Adipose tissue (tissue), 3 donors: ENCODE measurements at regions not wholly inside any gene's neighbourhood (a gene's known extent, or its start where the extent isn't known, plus 50 kb on each side); places are given as distances from the start of the nearest gene placed in this dataset.

ENCODE experiments used
- H3K27ac ChIP-seq: one replicate; pipeline ENCODE4 v1.5.1; 2013; ENCODE audit warnings: low read depth, low read length
- WGBS, 3 donors: extraction: QIAGEN DNeasy Blood & Tissue Kit; methylation state at CpG; one replicate each; pipeline ENCODE4 v1.1.7; 2013; 5-methylcytosine and 5-hydroxymethylcytosine counted together
- donor health status: healthy with polysubstance abuse.
- donor health status: Bipolar disorder and iron deficiency.
- donor health status: healthy.

DNA sequence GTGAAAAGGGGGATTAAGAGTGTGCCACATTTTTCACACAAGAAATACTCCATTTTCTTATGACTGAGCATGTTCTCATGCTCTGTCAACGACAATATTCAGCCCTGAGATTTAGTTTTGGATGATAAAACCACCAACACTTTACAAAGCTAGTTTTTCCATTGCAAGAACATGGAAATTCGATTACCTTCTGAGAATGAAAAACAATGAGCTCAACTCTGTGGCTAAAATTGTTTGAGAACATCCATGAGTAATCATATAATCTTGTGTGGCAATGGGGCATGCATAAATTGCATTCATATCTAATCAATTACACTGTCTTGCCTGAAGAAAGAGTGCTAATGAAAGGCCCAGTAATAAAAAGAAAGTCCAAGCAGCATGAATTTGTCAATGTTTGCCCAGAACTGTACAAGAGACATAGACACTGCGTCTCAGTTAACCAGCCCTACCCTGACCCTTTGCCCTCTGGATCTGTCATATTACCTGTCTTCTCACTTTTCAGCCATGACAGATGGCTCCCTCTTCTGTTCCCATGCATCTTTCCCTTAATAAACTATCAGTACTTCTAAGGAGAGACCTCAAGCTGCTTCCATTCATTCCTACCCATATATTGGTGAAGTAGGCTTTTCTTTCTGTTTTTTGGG is 253.4 kb downstream of the FAM76B start:
- 65 to 92% (median 90%) methylated on average over 3 of the region's 3 CpGs for WGBS, 3 donors
- no peak overlapping the region for H3K27ac ChIP-seq

DNA sequence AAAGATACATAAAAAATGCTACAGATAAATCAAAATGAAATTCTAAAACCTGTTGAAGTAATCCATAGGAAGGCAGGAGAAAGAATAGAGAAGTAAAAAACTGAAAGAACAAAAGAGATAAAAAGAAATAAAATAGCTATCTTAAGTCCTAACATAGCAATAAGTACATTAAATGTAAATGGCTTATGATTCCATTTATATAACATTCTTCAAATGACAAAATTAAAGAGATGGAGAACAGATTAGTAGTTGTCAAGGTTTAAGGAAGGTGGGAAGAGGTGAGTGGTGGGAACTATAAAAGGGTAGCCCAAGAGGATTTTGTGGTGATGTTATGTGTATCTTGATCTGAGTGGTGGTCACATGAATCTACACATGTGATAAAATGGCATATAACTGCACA is 254.8 kb downstream of the FAM76B start:
- H3K27ac ChIP-seq: no peak overlapping the region

DNA sequence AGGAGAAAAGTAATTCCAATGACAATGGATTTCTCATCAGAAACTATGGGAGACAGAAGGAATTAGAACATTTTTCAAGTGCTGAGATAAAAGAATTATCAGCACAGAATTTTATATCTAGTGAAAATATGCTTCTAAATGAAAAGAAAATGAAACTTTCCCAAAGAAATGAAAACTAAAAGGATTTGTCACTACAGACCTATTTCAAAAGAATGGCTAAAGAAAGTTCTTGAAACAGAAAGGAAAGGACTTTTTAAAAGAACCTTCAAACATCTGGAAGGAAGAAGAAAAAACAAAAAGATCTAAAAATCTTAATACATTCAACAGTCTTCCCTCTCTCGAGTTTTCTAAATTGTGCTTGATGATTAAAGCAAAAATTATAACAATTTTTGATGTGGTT is 255.4 kb downstream of the FAM76B start:
- WGBS, 3 donors: 74 to 92% (median 90%) methylated on average over 1 of the region's 1 CpG
- no peak overlapping the region for H3K27ac ChIP-seq

DNA sequence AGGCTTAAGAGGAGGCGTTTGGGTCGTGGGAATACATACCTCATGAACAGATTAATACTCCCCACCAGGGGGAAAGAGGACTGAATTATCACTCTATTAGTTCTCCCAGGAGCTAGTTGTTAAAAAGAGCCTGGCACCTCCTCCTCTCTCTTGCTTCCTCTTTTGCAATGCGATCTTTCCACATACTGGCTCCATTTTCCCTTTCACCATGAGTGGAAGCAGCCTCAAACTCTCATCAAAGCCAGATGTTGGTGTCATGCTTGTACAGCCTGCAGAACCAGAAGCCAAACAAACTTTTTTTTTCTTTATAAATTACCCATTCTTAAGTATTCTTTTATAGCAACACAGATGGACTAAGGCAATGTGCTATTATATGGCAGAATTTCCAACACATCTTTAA is 258.5 kb downstream of the FAM76B start:
- no peak overlapping the region for H3K27ac ChIP-seq
- 73 to 79% (median 76%) methylated on average over 3 of the region's 3 CpGs for WGBS, 3 donors

DNA sequence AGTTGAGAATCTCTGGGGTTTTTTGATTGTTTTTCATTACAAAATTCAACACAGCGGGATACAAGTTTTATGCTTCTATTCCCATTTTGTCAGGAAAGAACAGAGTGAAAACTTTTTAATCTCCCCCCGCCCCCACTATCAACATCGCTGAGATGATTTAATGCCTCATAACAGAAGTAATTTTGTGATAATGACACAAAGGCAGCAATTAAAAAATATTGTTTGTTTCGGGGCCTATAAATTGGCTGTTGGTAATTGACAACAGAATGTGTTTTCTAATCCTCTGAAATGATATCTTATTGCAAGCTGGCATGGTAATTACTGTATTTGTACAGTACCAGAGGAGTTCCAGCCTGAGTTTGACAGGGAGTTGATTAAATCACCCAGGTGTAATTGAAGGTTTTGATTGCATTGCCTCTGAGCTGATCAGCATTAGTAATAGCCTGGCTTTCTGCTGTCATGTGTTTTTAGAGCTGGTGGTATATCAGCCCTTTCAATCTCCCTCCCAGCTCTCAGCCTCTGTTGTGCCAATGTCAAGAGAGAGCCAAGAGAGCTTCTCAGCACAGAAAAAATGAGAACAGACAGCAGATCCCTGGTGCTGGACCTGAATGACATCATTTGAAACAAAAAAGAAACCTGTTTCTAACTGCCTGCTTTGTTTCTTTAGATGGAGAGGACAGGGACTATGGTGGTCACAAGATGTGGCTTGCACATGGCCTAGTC is 265.1 kb downstream of the FAM76B start:
- no peak overlapping the region for H3K27ac ChIP-seq
- 76 to 90% (median 80%) methylated on average over 4 of the region's 4 CpGs for WGBS, 3 donors

DNA sequence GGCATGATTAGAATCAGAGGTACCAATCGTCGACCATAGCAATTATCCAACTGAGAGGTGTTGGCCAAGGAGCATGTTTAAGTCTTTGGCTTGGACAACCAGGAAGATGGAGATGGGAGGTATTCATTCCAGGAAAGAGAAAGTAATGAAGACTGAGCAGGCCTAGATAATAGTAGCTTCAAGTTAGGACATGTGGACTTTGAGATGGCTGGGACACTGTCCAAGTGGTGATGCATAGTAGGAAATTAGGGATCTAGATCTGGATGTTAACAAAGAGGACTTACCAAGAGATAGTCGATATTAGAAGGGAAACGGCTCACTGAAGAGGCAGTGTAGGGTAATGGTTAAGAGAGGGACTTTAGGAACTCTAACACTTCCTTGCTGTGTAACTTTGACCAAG is 266.7 kb downstream of the FAM76B start:
- no peak overlapping the region for H3K27ac ChIP-seq
- WGBS, 3 donors: 73 to 96% (median 81%) methylated on average over 4 of the region's 4 CpGs

DNA sequence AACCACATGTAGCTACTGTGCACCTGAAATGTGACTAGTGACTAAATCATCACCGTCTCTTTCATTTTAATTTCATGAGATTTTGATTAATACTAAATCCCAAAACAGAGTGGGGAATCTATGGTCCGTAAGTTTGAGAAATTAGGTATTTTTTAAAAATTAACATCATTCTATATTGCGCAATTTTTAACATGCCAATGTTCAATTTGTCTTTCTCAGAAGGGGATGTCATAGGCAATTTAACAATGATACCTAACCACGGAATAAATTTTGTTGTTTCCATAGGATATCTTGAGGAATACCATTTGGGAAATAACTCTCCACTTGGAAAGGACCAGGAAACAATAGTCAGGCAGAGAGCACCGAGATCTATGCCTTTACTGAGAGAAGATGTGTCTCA is 267.7 kb downstream of the FAM76B start:
- 83 to 96% (median 95%) methylated on average over 5 of the region's 5 CpGs for WGBS, 3 donors

DNA sequence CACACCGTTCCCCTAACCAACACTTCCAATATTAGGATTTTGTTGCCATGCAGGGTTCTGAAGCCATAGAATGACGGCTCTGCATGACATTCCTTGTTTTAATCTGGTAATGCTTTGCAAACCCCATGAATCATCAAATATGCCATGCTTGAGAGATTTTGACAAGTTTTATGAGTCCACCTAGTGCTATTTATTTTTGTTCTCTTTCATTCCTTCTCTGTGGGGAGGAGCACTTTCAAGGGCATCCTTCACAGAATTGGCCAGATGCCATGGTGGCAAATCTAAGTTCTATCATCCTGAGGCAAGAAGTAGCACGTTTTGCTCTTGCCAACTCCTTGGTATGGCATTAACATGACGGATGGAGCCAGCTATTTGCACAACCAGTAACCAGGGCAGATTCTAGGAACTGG is 268.4 kb downstream of the FAM76B start:
- 47 to 69% (median 68%) methylated on average over 4 of the region's 4 CpGs for WGBS, 3 donors

More for the DNA sequence above, 267.7 kb downstream of the FAM76B start:
- no peak overlapping the region for H3K27ac ChIP-seq

DNA sequence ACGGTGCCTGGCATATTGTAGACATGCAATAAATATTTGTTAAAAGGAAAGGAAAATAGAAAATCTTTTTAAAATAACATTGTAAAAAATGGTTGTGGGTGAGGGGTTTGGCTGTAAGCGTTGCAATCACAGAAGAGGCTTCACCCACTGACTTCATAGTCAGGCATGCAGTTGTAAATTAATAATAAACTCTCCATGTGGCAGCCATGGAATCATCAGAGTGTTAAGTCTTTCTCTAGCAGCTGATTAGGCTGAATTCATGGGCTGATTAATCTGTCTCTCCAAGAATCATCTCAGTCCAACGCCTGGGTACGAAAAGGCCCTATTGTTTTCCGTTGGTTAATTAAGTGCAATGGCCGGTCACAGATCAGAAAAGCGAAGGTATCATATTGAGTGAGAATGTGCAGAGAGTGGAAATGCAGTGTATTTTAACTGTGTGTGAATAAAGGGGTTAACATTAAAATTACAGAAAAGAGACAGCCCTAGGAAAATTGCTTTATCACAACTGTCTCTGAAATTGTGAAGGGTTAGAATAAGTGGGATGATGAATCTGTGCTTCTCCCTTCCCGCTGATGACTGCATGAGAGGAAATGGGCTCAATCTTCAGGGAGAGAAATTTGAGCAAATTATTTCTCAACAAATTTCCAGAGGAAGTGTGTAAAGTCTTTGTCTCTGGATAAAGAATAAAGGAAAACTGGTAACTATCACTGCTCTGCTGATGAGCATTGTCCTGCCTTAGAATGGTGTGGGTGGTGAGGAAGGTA is 269.0 kb downstream of the FAM76B start:
- no peak overlapping the region for H3K27ac ChIP-seq
- 77 to 86% (median 86%) methylated on average over 8 of the region's 8 CpGs for WGBS, 3 donors

More for the DNA sequence above, 268.4 kb downstream of the FAM76B start:
- no peak overlapping the region for H3K27ac ChIP-seq

DNA sequence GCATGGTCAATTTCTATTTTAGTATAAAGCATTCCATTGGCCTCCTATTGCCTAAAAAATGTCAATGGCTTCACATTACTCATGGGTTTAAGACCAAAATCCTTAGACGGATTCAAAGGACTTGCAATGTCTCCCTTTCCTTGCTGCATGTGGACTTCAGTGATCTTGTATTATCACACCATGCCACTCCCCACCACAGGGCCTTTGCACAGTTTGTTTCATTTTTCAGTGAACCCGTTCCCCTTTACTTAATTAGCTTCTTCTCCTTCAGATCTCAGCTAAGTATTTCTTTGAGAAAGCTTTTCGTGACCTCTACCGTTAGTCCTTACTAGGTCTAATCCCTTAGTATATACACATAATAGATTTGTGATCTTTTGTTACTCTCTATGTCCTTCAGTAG is 269.7 kb downstream of the FAM76B start:
- H3K27ac ChIP-seq: no peak overlapping the region
- WGBS, 3 donors: 93 to 97% (median 94%) methylated on average over 4 of the region's 4 CpGs

DNA sequence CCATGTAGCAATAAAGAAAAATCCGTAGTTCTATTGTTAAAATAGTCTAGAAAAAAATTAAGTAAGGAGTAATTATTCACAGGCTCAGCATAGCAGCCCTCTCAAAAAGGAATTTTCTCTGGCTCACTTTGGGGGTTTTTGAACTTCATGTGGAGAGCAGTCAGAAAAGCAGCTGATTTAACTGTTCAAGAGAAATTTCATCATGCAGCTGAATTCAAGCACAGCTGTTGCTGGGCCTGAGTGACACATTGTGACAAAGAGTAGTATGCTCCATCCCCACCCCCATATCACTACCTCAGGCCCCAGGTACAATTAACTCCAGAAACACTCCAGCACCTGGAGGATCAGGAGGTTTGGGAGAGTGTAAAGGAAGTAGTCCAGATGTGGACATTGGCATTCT is 272.1 kb downstream of the FAM76B start:
- 56 to 68% (median 62%) methylated on average over 1 of the region's 1 CpG for WGBS, 3 donors
- H3K27ac ChIP-seq: no peak overlapping the region

DNA sequence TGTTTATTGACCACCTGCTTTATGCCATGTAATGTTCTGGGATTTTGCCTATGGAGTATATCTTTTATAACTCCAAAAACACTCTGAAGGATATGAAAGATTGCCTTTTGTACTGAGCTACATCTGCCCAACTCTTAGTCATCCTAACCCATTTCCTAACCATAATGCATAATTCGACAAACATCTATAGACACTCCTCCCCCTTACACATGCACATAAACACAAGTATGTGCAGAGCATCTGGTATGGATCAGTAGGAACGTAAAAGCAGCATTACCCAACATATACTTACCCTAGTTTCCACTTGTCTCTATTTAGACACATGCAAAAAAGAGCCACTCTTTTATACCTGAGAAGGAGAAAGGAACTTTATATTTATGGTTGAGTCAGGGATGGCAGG is 272.8 kb downstream of the FAM76B start:
- 79 to 91% (median 89%) methylated on average over 2 of the region's 2 CpGs for WGBS, 3 donors

DNA sequence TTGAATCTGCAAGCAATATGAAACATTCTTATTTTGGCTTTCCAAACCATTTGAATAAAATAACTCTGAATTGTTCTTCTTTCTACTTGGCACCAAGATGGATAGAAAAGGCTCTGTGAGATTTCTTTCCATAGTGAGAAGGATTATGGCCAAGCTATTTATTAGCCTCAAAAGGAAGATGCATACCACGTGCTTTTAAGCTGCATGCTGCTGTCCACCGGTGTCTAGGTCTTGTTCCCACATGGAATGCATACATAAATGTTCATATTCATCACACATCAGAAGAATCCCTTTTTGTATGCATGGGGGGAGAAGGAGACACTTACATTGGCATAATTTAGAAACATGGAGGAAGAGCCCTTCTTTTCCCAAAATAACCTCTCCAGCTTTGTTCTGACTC is 273.4 kb downstream of the FAM76B start:
- no peak overlapping the region for H3K27ac ChIP-seq
- 75 to 83% (median 79%) methylated on average over 2 of the region's 2 CpGs for WGBS, 3 donors

More for the DNA sequence above, 272.8 kb downstream of the FAM76B start:
- no peak overlapping the region for H3K27ac ChIP-seq

DNA sequence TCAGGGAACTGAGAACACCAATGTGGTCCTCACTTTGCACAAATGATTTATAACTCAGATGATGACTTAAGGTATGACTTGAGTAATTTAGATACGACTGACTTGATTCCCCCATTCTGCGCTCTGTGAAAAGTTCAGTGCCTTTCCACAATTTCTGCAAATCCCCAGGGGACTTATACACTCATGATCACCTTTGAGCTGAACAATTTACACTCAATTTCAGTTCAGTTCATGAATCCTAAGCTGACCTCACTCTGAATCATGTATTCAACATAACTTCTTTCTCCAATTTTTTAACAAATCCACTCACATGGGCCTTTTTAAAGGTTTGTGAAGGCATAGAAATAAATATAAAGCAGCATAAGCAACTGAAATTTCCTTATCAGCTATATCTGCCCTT is 274.2 kb downstream of the FAM76B start:
- 81 to 90% (median 90%) methylated on average over 2 of the region's 2 CpGs for WGBS, 3 donors
- H3K27ac ChIP-seq: no peak overlapping the region

DNA sequence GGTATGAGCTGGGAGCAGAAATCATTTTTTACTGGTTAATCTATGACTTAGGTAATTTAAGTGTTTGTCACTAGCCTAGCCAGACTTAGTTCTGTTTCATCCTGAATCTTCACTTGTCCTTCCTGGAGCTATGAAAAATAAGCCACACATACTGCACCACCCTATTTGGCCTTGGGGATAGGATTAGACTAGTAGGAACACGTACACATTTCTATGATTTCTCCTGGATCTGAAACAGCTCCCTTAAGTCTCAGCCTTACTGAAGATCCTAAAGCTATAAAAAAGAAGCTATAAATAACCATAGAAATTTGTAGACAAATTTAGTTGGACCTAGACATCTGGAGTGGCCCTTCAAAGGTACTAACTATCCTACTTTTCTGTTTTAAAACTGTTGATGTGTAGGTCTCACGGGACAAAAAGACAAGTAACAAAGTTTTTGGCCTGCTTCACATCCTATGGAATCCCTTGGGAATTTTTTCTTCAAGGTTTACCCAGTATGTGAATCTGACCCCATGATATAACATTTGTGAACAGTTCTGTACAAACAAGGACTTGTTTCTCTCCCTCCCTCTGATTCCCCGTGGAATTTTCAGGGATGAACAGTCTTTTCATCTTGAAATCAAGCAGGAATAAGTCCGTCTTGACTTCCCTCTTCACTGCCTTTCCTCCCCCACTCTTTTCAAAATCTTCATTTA is 275.0 kb downstream of the FAM76B start:
- WGBS, 3 donors: 64 to 77% (median 67%) methylated on average over 4 of the region's 4 CpGs
- H3K27ac ChIP-seq: no peak overlapping the region

DNA sequence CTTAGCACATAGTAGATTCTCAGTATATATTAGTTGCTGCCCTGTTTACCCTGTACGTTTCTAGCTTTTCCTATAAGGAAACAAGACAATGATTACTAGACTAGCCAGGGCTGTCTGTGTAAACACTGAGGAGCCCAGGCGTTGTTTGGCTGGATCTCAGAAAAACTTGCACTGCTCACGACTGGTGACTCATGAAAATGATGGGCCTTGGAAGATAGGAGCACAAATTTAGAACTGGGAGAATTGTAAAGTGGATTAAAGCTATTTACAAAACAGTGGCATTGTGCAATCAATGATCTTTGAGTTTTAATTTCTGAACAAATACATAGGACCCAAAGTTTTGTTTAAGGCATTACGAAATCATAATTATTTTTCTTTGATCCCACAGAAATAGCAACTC is 276.9 kb downstream of the FAM76B start:
- 31 to 49% (median 42%) methylated on average over 4 of the region's 4 CpGs for WGBS, 3 donors
- H3K27ac ChIP-seq: no peak overlapping the region

DNA sequence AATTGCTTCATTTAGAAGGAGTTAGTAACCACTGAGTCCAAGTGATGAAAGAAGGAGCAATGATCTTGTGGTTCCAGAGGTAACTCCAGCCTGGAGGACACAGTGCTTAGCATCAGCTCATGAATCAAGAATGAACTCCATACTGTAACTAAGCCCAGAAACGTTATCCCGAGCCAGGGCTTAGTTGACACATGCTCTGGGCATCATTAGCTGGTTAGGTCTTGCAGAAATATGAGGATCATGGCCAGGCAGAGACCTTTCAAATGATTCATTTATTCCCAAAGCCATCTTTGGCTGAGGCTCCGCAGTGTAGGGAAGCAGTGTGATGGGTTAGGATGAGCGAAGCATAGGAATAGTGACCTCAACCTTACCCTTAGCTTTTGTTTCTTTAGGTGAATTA is 277.4 kb downstream of the FAM76B start:
- no peak overlapping the region for H3K27ac ChIP-seq
- WGBS, 3 donors: 61 to 71% (median 66%) methylated on average over 4 of the region's 4 CpGs

DNA sequence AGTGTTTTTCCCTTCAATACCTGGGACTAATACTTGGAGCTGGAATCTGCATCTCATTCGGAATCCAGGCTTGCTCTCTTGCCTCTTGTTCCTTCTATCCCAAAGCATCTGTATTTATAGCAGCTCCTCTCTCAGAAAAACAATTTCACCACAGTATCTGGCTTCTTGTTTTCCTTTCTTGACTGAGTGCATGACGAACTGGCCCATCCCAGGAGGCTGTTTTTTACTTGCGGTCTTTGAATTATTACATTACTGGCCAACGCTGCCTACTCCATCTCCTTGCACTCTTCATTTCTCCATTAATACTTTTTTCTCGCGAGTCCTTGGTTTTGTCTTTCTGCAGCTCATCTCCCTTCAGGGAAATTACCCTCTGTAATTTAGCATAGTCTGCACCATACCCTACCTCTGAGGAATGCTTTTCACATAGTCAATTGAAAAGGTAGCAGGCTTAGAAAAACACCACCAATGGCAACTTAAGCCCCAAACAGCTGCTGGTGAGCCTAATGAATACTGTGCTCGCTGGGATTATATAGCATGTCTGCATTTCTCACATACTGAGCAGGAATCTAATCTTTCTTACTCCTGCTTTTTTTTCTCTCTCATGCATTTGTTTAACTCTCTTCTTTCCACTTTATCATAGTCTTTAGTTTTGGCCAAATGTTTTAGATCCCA is 277.4 kb upstream of the SESN3 start:
- H3K27ac ChIP-seq: no peak overlapping the region
- 65 to 80% (median 75%) methylated on average over 7 of the region's 7 CpGs for WGBS, 3 donors
